Transverse colon (tissue), 4 donors: ENCODE measurements at regions not wholly inside any gene's neighbourhood (a gene's known extent, or its start where the extent isn't known, plus 50 kb on each side); places are given as distances from the start of the nearest gene placed in this dataset.

Experiments
- DNase-seq: peaks from one replicate; pipeline ENCODE4 v3.0.0-alpha.2; 2019
- H3K27ac ChIP-seq, 4 donors: fragments of 200-600 bp; sonication (generic); 2 replicates each; pipeline ENCODE4 v1.5.1; 2016 to 2018; ENCODE audit warnings: inconsistent platforms in 4 of 4
- H3K27me3 ChIP-seq: fragments of 200-600 bp; sonication (generic); 2 replicates; pipeline ENCODE4 v1.5.1; 2017; ENCODE audit warnings: inconsistent platforms
- H3K36me3 ChIP-seq, 4 donors: fragments of 200-600 bp; sonication (generic); 2 replicates each; pipeline ENCODE4 v1.5.1; 2017 to 2019; ENCODE audit warnings: inconsistent platforms in 4 of 4
- H3K4me1 ChIP-seq, 4 donors: fragments of 200-600 bp; sonication (generic); 2 replicates each; pipeline ENCODE4 v1.5.1; 2017 to 2020; ENCODE audit warnings: inconsistent platforms in 4 of 4
- H3K4me3 ChIP-seq, 4 donors: fragments of 200-600 bp; sonication (generic); 1 replicate in 1 of 4; 2 replicates in 3 of 4; pipeline versions ENCODE4 v1.5.1 to v1.6.1; 2017 to 2019; ENCODE audit warnings: inconsistent platforms in 4 of 4
- H3K9me3 ChIP-seq, 2 donors: fragments of 200-600 bp; sonication (generic); 2 replicates each; pipeline ENCODE4 v1.5.1; 2017 to 2019; ENCODE audit warnings: inconsistent platforms in 2 of 2
- CTCF ChIP-seq, 5 experiments: fragments of 200-600 bp in 3 of 5; fragments of 450-650 bp in 2 of 5; sonication (generic) in 3 of 5; IDR thresholded peaks; 1 replicate in 2 of 5; 2 replicates in 3 of 5; pipeline ENCODE4 v1.5.1; 2016 to 2017; ENCODE audit warnings: antibody characterized with exemption in 5 of 5, inconsistent platforms in 3 of 5, mild to moderate bottlenecking in 2 of 5, moderate library complexity in 1 of 5
- EP300 ChIP-seq: sonication (generic); formaldehyde crosslinking; IDR thresholded peaks from one replicate; pipeline ENCODE4 v1.6.1; 2017; ENCODE audit warnings: antibody characterized with exemption, low read depth
- POLR2A ChIP-seq: fragments of 450-650 bp; IDR thresholded peaks from one replicate; pipeline ENCODE4 v1.6.1; 2016; ENCODE audit warnings: antibody characterized with exemption, mild to moderate bottlenecking, moderate library complexity
- POLR2AphosphoS5 ChIP-seq, 3 donors: sonication (generic); formaldehyde crosslinking; IDR thresholded peaks; one replicate each; pipeline ENCODE4 v1.6.1; 2016; ENCODE audit warnings: antibody characterized with exemption in 3 of 3
- WGBS, 2 donors: methylation state at CpG; one replicate each; pipeline ENCODE4 v1.1.5; 2018; ENCODE audit warnings: low coverage in 1 of 2; 5-methylcytosine and 5-hydroxymethylcytosine counted together
- in situ Hi-C, 4 donors: fragments of 200-750 bp; cut with MboI; loops; one replicate each; pipeline versions ENCODE4 v1.15.0 to v1.15.1; 2017; ENCODE audit warnings: low sequenced_read_pairs in 3 of 4, low pct_ligation_motif_present in 1 of 4, low pct_unique_long_range_greater_than_20kb in 1 of 4
- intact Hi-C: fragments of 100-400 bp; cut with DNase I; formaldehyde crosslinking; loops from one replicate; pipeline ENCODE4 v1.15.1; 2023; ENCODE audit warnings: low total_unique reads

- no peaks in the 10 kb centered on the region for H3K27me3 ChIP-seq
- DNase-seq = no peak
- in situ Hi-C loops = no loop called here
- H3K4me3 ChIP-seq = no peak overlapping the region
- intact Hi-C loops = no loop called here
- H3K36me3 ChIP-seq = no peaks in the 10 kb centered on the region
- no peaks in the 10 kb centered on the region for H3K9me3 ChIP-seq
- TF ChIP-seq POLR2AphosphoS5 (IDR thresholded peaks at IDR 0.05) = no peak
- no peak for TF ChIP-seq CTCF (IDR thresholded peaks at IDR 0.05)
- no peak for TF ChIP-seq POLR2A
- TF ChIP-seq EP300 = no peak
- 53 to 55% methylated on average over 2 of the region's 2 CpGs for WGBS, 2 donors
- no peaks in the 10 kb centered on the region for H3K4me1 ChIP-seq
- no peak overlapping the region for H3K27ac ChIP-seq
Measured at GRCh38 chr6:79335133-79335674, 100.7 kb upstream of the HMGN3 start.

- no peak overlapping the region for H3K27ac ChIP-seq
- H3K27me3 ChIP-seq = no peaks in the 10 kb centered on the region
- no peaks in the 10 kb centered on the region for H3K36me3 ChIP-seq
- in situ Hi-C loops (no loop called here), intact Hi-C loops (no loop called here)
- WGBS, 2 donors = 63 to 64% methylated on average over 4 of the region's 4 CpGs
- DNase-seq = no peak
- no peaks in the 10 kb centered on the region for H3K9me3 ChIP-seq
- H3K4me3 ChIP-seq = no peak overlapping the region
- TF ChIP-seq POLR2AphosphoS5 (IDR thresholded peaks at IDR 0.05) (no peak), CTCF (IDR thresholded peaks at IDR 0.05) (no peak), EP300 (no peak)
- H3K4me1 ChIP-seq = no peaks in the 10 kb centered on the region
Measured at GRCh38 chr6:79334674-79335073, 100.2 kb upstream of the HMGN3 start.

- DNase-seq = no peak
- H3K27ac ChIP-seq = no peak overlapping the region
- intact Hi-C loops (no loop called here), in situ Hi-C loops (no loop called here)
- no peaks in the 10 kb centered on the region for H3K9me3 ChIP-seq
- 75 to 92% methylated on average over 2 of the region's 2 CpGs for WGBS, 2 donors
- no peaks in the 10 kb centered on the region for H3K4me1 ChIP-seq
- TF ChIP-seq POLR2AphosphoS5 (IDR thresholded peaks at IDR 0.05) = no peak
- no peak for TF ChIP-seq EP300
- no peak for TF ChIP-seq POLR2A
- TF ChIP-seq CTCF (IDR thresholded peaks at IDR 0.05) = no peak
- H3K4me3 ChIP-seq = no peak overlapping the region
- H3K27me3 ChIP-seq = no peaks in the 10 kb centered on the region
- H3K36me3 ChIP-seq = no peaks in the 10 kb centered on the region
Measured at GRCh38 chr6:79330704-79331103, 96.2 kb upstream of the HMGN3 start.

- no peak for DNase-seq
- intact Hi-C loops = no loop called here
- 83 to 85% methylated on average over 4 to 5 of the region's 5 CpGs for WGBS, 2 donors
Measured at GRCh38 chr6:79313254-79313653, 78.8 kb upstream of the HMGN3 start.

More at GRCh38 chr6:79313254-79313653, 78.8 kb upstream of the HMGN3 start:
- Histone ChIP-seq H3K9me3 (no peaks in the 10 kb centered on the region), H3K4me1 (no peaks in the 10 kb centered on the region), H3K36me3 (no peaks in the 10 kb centered on the region), H3K27me3 (no peaks in the 10 kb centered on the region), H3K4me3 (no peak overlapping the region), H3K27ac (no peak overlapping the region)
- no peak for TF ChIP-seq POLR2AphosphoS5 (IDR thresholded peaks at IDR 0.05)
- TF ChIP-seq EP300 = no peak
- no peak for TF ChIP-seq CTCF (IDR thresholded peaks at IDR 0.05)
- TF ChIP-seq POLR2A = no peak
- in situ Hi-C loops = no loop called here
